22Rv1 (cell line): ENCODE measurements at regions not wholly inside any gene's neighbourhood (a gene's known extent, or its start where the extent isn't known, plus 50 kb on each side); places are given as distances from the start of the nearest gene placed in this dataset.

Experiments
- CTCF ChIP-seq: fragments of 450-650 bp; IDR thresholded peaks from 2 replicates; pipeline ENCODE4 v1.5.1; 2017; ENCODE audit warnings: mild to moderate bottlenecking
- ZFX ChIP-seq: fragments of 450-650 bp; IDR thresholded peaks from 2 replicates; pipeline ENCODE4 v1.6.1; 2017; ENCODE audit warnings: antibody characterized with exemption, borderline replicate concordance

GRCh38 chr12:105920161-105920684 lies 218.5 kb downstream of the NUAK1 start:
- TF ChIP-seq CTCF (no peak), ZFX (no peak)
